GM10266 (cell line): ENCODE measurements at regions not wholly inside any gene's neighbourhood (a gene's known extent, or its start where the extent isn't known, plus 50 kb on each side); places are given as distances from the start of the nearest gene placed in this dataset.

Source experiments
- DNase-seq: peaks from one replicate; pipeline ENCODE4 v3.0.0; 2012; ENCODE audit errors: extremely low spot score
- TF ChIP-seq, protein P1 (sequence below): IDR thresholded peaks from 2 replicates; pipeline ENCODE4 v1.5.1; 2012; ENCODE audit warnings: mild to moderate bottlenecking, low read depth; ENCODE audit not compliant: control insufficient read depth, insufficient read depth; ENCODE audit errors: missing control alignments

DNA sequence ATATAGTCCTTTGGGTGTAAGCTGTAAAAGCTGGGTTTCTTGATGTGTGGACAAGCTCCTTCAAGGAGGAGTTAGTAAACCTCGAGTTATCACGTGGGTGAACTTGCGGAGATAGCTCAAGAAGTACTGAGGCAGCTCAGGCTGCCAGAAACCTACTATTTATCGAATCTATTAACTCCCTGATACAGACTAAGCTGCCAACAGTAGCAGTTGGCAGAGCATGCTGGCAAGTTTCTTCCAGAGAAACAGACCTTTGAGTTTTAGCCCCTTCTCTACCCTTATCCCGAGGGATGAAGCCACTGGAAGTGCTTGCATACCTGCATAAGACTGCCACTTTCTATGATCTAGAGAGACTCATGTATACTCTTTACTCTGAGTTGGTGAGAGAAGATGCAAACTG lies 624.5 kb upstream of the USP24 start:
- TF ChIP-seq, protein P1, sequence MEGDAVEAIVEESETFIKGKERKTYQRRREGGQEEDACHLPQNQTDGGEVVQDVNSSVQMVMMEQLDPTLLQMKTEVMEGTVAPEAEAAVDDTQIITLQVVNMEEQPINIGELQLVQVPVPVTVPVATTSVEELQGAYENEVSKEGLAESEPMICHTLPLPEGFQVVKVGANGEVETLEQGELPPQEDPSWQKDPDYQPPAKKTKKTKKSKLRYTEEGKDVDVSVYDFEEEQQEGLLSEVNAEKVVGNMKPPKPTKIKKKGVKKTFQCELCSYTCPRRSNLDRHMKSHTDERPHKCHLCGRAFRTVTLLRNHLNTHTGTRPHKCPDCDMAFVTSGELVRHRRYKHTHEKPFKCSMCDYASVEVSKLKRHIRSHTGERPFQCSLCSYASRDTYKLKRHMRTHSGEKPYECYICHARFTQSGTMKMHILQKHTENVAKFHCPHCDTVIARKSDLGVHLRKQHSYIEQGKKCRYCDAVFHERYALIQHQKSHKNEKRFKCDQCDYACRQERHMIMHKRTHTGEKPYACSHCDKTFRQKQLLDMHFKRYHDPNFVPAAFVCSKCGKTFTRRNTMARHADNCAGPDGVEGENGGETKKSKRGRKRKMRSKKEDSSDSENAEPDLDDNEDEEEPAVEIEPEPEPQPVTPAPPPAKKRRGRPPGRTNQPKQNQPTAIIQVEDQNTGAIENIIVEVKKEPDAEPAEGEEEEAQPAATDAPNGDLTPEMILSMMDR: no peak

DNA sequence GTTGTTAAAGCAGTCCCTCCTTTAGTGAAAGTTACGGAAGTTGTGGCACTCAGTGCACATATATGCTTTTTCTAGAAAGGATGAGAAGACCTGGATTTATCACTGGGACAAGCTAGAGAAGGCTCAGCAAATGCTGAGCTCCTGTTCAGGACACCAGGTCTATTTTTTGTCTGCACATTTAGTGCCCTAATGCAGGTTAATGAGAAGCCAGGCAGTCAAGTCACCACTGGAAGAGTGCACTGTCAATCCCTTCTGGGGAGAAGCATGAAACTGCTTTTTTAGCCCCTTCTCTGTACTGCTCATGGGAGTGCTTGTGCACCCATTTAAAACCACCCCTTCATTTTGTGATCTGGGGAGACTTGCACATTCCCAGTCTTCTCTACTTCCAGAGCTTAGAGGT lies 624.1 kb upstream of the USP24 start:
- DNase-seq: no peak
- TF ChIP-seq, protein P1: no peak

More for the DNA sequence above, 624.5 kb upstream of the USP24 start:
- no peak for DNase-seq

DNA sequence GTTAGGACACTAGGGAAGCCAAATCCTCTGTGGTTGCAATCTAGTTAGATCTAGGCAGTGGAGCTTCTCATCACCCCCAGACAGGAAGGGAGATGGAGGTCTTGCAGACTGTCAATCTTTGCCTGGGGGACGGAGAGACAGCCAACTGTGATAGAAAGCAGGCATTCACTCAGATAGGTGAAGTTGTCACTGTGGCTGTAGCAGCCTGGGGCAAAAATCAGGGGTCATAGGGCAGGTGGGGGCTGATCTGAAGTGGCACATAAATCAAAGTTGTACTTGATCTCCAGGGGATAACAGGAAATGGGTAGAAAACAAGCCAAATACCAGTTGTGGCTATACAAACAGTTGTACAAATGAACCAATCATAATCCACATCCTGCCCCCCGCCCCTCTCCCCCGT lies 620.9 kb upstream of the USP24 start:
- DNase-seq: no peak
- TF ChIP-seq, protein P1: no peak

DNA sequence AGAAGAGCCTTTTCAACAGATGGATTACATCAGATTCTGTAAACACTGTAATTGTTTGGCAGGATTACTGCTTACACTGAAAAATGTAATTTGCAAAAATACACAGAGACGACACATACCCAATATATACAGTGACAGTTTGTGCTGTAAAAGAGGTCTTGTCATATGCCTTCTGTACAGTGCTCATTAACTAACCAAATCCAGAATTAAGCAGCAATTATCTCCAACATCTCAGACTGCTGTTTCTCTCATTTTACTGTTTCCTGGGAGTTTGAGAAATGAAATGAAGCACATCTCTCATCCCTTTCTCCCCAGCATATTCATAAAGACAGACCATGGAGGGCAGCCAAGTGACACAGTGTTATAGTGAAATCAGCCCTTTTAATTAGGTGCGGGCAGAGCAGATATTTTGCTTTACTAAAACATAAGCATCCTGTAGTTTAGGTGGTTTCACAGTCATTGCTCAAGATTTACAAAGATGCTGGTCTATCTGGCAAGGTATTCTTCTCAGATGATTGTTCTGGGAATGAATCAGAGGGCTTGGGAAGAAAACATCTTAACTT lies 618.4 kb upstream of the USP24 start:
- no peak for DNase-seq

DNA sequence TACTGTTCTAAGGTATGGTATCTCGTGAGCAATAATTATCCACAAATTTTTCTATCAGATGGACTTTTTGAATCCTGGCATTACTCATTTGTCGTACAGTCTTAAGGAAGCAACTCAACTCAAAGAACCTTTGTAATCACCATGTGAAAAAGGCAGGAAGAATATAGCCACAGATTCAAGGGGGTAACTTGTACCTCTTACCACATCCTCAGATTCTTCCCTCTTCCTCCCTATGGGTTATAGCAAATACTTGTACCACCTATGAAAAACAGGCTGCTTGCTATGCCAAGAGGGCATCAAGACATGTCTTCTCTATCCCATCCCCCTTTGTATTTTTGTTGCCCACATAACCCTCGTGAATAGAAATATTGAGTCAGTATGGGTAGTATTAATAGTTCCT lies 616.6 kb upstream of the USP24 start:
- TF ChIP-seq, protein P1: no peak

More for the DNA sequence above, 618.4 kb upstream of the USP24 start:
- TF ChIP-seq, protein P1: no peak

DNA sequence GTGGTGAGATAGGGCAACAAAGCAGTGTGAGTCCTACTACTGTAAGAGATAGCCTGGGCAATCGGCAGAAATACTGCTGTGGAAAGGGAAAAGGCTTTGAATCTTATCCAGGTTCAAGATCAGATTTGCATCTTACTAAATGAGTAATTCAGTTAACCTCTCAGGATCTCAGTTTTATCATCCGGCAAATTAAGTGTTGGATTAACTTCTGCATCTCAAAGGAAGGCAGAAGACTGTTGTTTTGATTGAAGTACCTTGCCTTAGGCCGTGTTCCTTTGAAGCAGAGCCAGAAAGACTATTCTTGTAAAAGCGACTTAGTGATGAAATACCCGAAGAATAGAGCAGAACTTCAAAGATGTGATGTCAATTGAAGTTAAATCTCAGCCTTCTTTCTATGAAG lies 612.9 kb upstream of the USP24 start:
- TF ChIP-seq, protein P1: no peak
- no peak for DNase-seq

More for the DNA sequence above, 616.6 kb upstream of the USP24 start:
- no peak for DNase-seq

DNA sequence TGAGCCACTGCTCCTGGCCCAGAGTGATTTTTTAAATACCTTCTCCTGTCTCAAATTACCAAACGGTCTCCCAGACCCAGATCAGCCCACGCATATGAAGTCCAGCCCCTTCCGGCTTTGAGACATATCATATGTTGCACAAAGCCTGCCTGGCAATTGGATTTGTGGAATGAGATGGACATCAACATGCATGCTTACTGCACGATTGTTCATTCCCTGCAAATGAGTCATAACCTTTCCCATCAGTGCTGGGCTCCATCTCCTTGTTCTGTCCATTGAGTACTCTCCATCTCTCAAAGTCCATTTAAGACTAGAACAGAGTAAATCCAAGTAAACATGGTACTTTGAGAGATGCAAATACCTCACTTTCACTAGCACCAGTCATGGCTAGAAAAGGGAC lies 612.2 kb upstream of the USP24 start:
- TF ChIP-seq, protein P1: no peak
- DNase-seq: no peak
